Fibroblast of pulmonary artery (primary cell): ENCODE measurements at regions not wholly inside any gene's neighbourhood (a gene's known extent, or its start where the extent isn't known, plus 50 kb on each side); places are given as distances from the start of the nearest gene placed in this dataset.
"Not testable (repeated sequence)": the region's sequence is repeated elsewhere in the genome, so short reads cannot be mapped to it uniquely, and the experiment has no call there.

Experiments
- DNase-seq: peaks from one replicate; pipeline ENCODE4 v3.0.0-alpha.2; 2010; ENCODE audit warnings: low read depth
- H3K4me3 ChIP-seq: replicated peaks from 2 replicates; pipeline ENCODE4 v1.5.1; 2011; ENCODE audit warnings: low read depth, mild to moderate bottlenecking, control low read depth, low read length, moderate library complexity
- TF ChIP-seq, protein P1 (sequence below): IDR thresholded peaks from 2 replicates; pipeline ENCODE4 v1.5.1; 2011; ENCODE audit warnings: mild to moderate bottlenecking, control low read depth, low read length, inconsistent platforms; ENCODE audit errors: missing control alignments

DNA sequence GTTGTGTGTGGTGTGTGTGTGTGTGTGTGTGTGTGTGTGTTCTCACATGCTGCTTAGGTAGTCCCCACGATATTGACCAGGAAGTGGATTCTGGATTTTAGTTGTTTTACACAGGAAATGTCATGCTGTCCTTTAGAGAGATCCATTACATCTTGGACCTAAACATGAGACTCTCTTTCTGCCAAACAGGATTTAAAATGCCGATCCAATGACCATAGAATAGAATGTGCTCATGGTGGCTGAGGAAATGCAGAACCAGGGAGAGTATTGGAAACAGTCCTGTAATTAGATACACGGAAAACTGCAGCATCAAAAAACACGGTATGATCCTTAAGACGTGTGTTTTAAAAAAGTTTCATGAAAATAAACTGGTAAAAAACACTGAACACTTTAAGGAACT is 347.8 kb upstream of the FRG1 start:
- H3K4me3 ChIP-seq = no peak overlapping the region
- no peak for DNase-seq
- TF ChIP-seq, protein P1, sequence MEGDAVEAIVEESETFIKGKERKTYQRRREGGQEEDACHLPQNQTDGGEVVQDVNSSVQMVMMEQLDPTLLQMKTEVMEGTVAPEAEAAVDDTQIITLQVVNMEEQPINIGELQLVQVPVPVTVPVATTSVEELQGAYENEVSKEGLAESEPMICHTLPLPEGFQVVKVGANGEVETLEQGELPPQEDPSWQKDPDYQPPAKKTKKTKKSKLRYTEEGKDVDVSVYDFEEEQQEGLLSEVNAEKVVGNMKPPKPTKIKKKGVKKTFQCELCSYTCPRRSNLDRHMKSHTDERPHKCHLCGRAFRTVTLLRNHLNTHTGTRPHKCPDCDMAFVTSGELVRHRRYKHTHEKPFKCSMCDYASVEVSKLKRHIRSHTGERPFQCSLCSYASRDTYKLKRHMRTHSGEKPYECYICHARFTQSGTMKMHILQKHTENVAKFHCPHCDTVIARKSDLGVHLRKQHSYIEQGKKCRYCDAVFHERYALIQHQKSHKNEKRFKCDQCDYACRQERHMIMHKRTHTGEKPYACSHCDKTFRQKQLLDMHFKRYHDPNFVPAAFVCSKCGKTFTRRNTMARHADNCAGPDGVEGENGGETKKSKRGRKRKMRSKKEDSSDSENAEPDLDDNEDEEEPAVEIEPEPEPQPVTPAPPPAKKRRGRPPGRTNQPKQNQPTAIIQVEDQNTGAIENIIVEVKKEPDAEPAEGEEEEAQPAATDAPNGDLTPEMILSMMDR = no peak

DNA sequence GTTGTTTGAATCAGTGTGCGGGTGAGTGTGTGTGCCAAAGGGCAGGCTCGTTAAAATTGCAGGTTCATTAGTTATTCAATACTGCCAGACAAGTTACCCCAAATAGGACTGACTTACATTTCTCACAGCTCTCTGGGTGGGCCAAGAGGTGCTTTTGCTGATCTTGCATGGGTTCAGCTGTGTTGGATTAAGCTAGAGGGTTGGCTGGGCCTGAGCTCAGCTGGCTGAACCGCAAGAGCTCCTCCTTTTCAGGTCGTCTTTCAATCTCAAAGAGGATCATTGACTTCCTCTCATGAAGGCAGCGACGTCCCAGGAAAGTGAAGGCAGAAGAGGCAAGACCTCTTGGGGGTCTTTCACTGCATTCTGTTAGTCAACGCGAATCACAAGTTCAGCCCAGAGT is 343.3 kb upstream of the FRG1 start:
- H3K4me3 ChIP-seq = no peak overlapping the region
- TF ChIP-seq, protein P1 = no peak
- no peak for DNase-seq

- no peak for DNase-seq
- no peak overlapping the region for H3K4me3 ChIP-seq
- TF ChIP-seq, protein P1 = no peak
Measured at GRCh38 chr4:189600264-189600663, 340.4 kb upstream of the FRG1 start.

- DNase-seq = no peak
- TF ChIP-seq, protein P1 = no peak
- no peak overlapping the region for H3K4me3 ChIP-seq
Measured at GRCh38 chr4:189600718-189601435, 339.8 kb upstream of the FRG1 start.

DNA sequence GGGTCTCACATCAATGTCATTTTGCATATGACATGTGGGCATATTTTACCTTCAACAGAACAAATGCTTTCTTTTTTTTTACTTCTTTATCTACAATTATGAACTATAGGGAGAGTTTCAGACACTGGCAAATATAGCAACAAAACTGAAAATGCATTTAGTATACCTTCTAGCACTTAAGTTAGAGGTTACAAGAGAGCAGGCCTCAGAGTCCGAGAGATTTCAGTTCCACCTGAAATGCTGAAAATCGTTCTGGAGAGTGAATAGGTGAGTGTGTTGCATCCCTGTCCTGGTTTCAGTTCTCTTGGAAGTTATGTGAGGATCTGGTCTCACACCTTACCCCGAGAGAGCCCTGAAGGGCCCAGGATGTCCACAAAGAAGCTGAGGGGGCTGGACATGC is 337.8 kb upstream of the FRG1 start:
- not testable (repeated sequence) for DNase-seq

GRCh38 chr4:189610571-189610970 is 330.1 kb upstream of the FRG1 start:
- DNase-seq, H3K4me3 ChIP-seq: not testable (repeated sequence)

More for the DNA sequence above, 337.8 kb upstream of the FRG1 start:
- not testable (repeated sequence) for H3K4me3 ChIP-seq

DNA sequence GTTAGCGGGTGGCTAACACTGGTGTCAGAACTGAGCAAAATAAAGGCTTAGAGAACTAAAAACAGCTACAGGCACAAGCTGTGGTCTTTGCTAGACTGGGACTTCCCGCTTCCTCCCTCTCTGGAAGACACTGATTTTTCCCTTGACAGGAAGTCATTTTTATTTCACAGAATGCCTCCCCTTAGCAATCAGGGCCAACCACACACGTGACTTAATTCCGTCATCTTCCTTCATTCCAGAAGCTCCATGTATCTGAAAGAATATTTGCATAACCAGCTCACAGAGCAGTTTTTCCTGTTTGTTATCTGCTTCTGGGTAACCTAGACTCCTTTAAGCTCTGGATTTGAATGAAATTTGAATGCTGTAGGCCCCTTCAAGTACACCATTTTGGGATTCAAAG is 327.5 kb upstream of the FRG1 start:
- DNase-seq = no peak
- TF ChIP-seq, protein P1 = no peak
- H3K4me3 ChIP-seq = no peak overlapping the region

GRCh38 chr4:189615217-189615663 is 325.4 kb upstream of the FRG1 start:
- H3K4me3 ChIP-seq = no peak overlapping the region
- DNase-seq = no peak
- TF ChIP-seq, protein P1 = no peak

DNA sequence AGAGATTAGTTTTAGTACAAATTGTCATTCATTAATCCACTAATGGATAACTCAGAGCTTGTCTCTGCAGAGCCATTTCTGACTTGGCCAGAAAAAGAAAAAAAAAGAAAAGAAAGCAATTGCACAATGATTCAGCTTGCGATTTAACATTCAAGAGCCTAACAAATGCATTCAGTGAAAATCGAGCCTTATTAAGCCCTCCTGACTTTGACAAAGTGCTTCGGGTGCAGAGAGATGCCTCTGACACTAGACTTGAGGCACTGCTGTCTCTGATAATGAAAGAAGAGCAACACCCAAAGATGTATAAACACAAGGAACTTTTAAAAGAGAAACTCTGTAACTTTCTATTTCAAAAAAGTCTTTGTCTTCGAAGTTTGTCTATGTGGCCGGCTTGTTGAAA is 322.9 kb upstream of the FRG1 start:
- DNase-seq = not testable (repeated sequence)

GRCh38 chr4:189619441-189620250 is 321.0 kb upstream of the FRG1 start:
- not testable (repeated sequence) for H3K4me3 ChIP-seq, DNase-seq

More for the DNA sequence above, 322.9 kb upstream of the FRG1 start:
- H3K4me3 ChIP-seq = not testable (repeated sequence)

DNA sequence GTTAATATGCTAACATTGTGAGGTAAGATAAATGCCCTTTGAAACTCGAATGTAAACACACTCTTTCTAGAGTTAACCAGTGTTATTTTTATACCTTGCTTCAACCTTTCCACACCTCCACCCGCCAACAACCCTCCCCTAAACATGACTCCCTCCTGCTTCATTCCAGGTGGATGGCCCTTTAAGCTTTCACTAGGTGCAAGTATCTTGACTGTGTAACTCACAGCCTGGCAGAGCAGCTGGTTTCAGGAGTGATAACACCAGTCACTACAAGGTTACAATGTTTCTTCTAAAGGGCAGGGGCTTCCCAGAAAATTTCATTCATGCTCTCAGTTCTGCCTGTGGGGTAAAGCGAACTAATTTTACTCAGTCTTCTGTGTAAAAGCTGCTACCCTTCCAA is 318.1 kb upstream of the FRG1 start:
- not testable (repeated sequence) for DNase-seq

DNA sequence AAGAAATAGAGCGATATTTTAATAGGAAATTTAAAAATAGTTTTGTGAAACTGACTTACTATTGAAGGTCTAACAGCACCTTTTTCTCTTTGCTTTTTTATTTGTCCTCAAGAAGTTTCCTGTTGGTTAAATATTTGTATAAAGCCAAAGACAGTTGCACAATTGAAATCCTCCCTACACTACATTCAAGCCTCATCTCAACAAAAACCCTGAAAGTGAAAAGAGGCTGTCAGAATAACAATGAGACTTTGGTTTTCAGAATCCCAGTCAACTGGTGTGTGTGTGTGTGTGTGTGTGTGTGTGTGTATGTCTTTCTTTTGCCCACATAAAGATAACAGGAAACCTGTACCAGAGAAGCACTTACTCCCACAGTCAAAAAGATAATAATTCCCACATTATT is 313.6 kb upstream of the FRG1 start:
- DNase-seq, H3K4me3 ChIP-seq: not testable (repeated sequence)

More for the DNA sequence above, 318.1 kb upstream of the FRG1 start:
- not testable (repeated sequence) for H3K4me3 ChIP-seq
